ENCODE measurements at regions not wholly inside any gene's neighbourhood (a gene's known extent, or its start where the extent isn't known, plus 50 kb on each side); places are given as distances from the start of the nearest gene placed in this dataset.
A peak's percentile ranks its signal among the peaks of the same experiment; 100 is the strongest.

DNA sequence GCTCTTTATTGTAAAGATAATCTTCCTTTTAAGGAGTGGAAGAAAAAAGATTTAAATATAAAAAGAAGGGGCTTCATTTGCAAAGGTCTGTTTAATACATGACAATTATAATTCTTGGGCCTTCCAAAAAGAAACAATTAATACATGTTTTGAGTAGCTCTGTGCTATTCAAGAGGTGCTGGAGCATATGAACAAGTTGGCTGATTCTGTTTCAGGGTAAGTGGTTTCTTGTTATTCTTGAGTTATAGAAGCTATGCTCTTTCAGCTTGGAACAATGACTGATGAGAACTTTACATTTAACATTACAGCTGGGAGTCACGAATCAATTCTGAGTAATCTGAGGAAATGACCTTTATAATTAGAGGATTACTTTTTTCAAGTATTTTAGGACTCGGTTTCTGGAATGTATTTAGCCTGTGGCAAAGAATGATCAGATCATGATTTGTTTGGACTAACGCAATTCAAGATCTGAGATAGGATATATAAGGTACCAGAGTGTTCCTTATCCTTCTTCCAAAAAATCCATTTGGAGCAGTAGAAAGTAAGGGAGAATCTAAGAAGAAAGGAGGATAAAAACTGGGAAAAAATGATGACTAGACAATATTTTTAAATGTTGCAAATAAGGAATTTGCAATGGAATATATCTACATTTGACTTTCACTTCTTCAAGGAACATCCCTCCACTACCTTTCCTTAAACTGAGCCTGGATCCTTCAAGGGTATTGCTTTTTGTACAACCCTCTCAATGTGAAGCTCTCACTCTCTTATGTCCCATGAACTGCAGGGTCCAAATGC is 77.1 kb upstream of the KCTD3 start:
- no peak overlapping the region for H3K4ac ChIP-seq (ENCODE audit: low read depth, low read length)
- no peak for TF ChIP-seq RCOR1 (IDR thresholded peaks at IDR 0.05; ENCODE audit: insufficient replicate concordance, low read length)
- peak; percentile 99 for TF ChIP-seq MAFK (IDR thresholded peaks at IDR 0.05; ENCODE audit: low read depth, low read length)
- TF ChIP-seq FOS (IDR thresholded peaks at IDR 0.05; ENCODE audit: low read depth, low read length), result no peak
- no peak for TF ChIP-seq CEBPB (IDR thresholded peaks at IDR 0.05; ENCODE audit: low read depth, low read length)
- WGBS, 2 experiments (ENCODE audit: extremely low coverage in 2 of 2, insufficient read length in 1 of 2), result no CpG with 5 or more reads among the region's 3 CpGs
- H2AK5ac ChIP-seq (ENCODE audit: low read depth, low read length), result no peak overlapping the region
- no peaks in the 10 kb centered on the region for H3K79me1 ChIP-seq (ENCODE audit: low read depth in 1 of 2, low read length in 2 of 2)
- dilution Hi-C loops (cut with HindIII; ENCODE audit: low sequenced_read_pairs, unreplicated experiment) (no loop called here), in situ Hi-C loops (cut with MboI; ENCODE audit: low sequenced_read_pairs) (no loop called here), intact Hi-C loops (cut with micrococcal nuclease) (no loop called here)
- no peak overlapping the region for H4K91ac ChIP-seq (ENCODE audit: insufficient read depth, low read depth, low read length)
- H3K9ac ChIP-seq (ENCODE audit: low read depth, low read length), result no peak overlapping the region
- peak; percentile 2 for DNase-seq
- ATAC-seq (ENCODE audit: low read depth), result no peak
- H2AK9ac ChIP-seq (replicated peaks; ENCODE audit: low read depth, low read length, poor library complexity), result no peak overlapping the region
- ChIA-PET POLR2A (ENCODE audit: unreplicated experiment) (interaction anchor here (0.6 kb wide), 1 partner anchor 393 kb away, joined by 3 read pairs; no protein-coding TSS in a partner anchor), CTCF (interaction anchor here (1.4 kb wide), 1 partner anchor 13 kb away, joined by 3 read pairs; no protein-coding TSS in a partner anchor)
- H3K4me3 ChIP-seq (ENCODE audit: insufficient read depth, low read depth, low read length), result no peak overlapping the region
- H3K4me1 ChIP-seq (ENCODE audit: control insufficient read depth, insufficient read depth, low read length), result no peaks in the 10 kb centered on the region
- H3K27ac ChIP-seq (ENCODE audit: insufficient read depth, low read length), result no peak overlapping the region
- H2BK5ac ChIP-seq (ENCODE audit: low read depth, low read length, poor library complexity, severe bottlenecking), result no peak overlapping the region
- no peaks in the 10 kb centered on the region for H3K9me3 ChIP-seq (ENCODE audit: control insufficient read depth, insufficient read depth, low read length)
- H3K14ac ChIP-seq (replicated peaks; ENCODE audit: low read depth, low read length), result no peak overlapping the region
- H2BK120ac ChIP-seq (ENCODE audit: low read depth, low read length), result no peak overlapping the region
- no peak overlapping the region for H4K5ac ChIP-seq (ENCODE audit: low read depth, low read length)
- BruUV-seq (replicated peaks), result no TSS peak
- no peak overlapping the region for H2BK15ac ChIP-seq (ENCODE audit: low read depth, low read length)
- no peaks in the 10 kb centered on the region for H3K9me1 ChIP-seq (ENCODE audit: insufficient read depth, low read length)
- no peak overlapping the region for H3K56ac ChIP-seq (ENCODE audit: extremely low read depth, insufficient read depth, low read length)
- H3K4me2 ChIP-seq (ENCODE audit: low read depth, low read length), result no peak overlapping the region
- H4K8ac ChIP-seq (ENCODE audit: low read depth in 2 of 2, low read length in 2 of 2), result no peak overlapping the region
- no peaks in the 10 kb centered on the region for H3K36me3 ChIP-seq (ENCODE audit: control insufficient read depth, insufficient read depth, low read length)
- H4K20me1 ChIP-seq (ENCODE audit: insufficient read depth, low read length), result no peaks in the 10 kb centered on the region
- no peak overlapping the region for H2AFZ ChIP-seq (replicated peaks; ENCODE audit: low read length, poor library complexity)
- H3K18ac ChIP-seq (ENCODE audit: low read depth, low read length), result no peak overlapping the region
- no peak overlapping the region for H2BK20ac ChIP-seq (ENCODE audit: low read depth, low read length)
- no peaks in the 10 kb centered on the region for H3K27me3 ChIP-seq (ENCODE audit: control insufficient read depth, insufficient read depth, low read length)
- H3K23ac ChIP-seq (ENCODE audit: low read depth, low read length), result no peak overlapping the region

Data from IMR-90 (cell line).